GM18519 (cell line): ENCODE measurements at regions not wholly inside any gene's neighbourhood (a gene's known extent, or its start where the extent isn't known, plus 50 kb on each side); places are given as distances from the start of the nearest gene placed in this dataset.
"Not testable (repeated sequence)": the region's sequence is repeated elsewhere in the genome, so short reads cannot be mapped to it uniquely, and the experiment has no call there.

Source experiments
- ATAC-seq: cut with Tn5 transposase; IDR thresholded peaks from one replicate; pipeline ENCODE4 v1.9.1; 2021; ENCODE audit warnings: mild to moderate bottlenecking, moderate library complexity; ENCODE audit not compliant: unreplicated experiment, low FRiP score

- ATAC-seq = no peak
Observed at GRCh38 chr7:16098585-16099179, 322.7 kb downstream of the CRPPA start.

- no peak for ATAC-seq
Observed at GRCh38 chr7:16098058-16098457, 323.3 kb downstream of the CRPPA start.

GRCh38 chr7:16095171-16095950, 326.0 kb downstream of the CRPPA start:
- no peak for ATAC-seq

GRCh38 chr7:16094651-16095050, 326.7 kb downstream of the CRPPA start:
- no peak for ATAC-seq

GRCh38 chr7:16092711-16093110, 328.6 kb downstream of the CRPPA start:
- ATAC-seq = no peak

GRCh38 chr7:16091701-16092310, 329.5 kb downstream of the CRPPA start:
- ATAC-seq = no peak

- ATAC-seq = no peak
Observed at GRCh38 chr7:16089801-16090200, 331.5 kb downstream of the CRPPA start.

GRCh38 chr7:16089191-16089590, 332.1 kb downstream of the CRPPA start:
- ATAC-seq = no peak

GRCh38 chr7:16086743-16087142, 334.6 kb downstream of the CRPPA start:
- ATAC-seq = no peak

- not testable (repeated sequence) for ATAC-seq
Observed at GRCh38 chr7:16085780-16086179, 335.6 kb downstream of the CRPPA start.

- ATAC-seq = no peak
Observed at GRCh38 chr7:16084875-16085274, 336.5 kb downstream of the CRPPA start.

- no peak for ATAC-seq
Observed at GRCh38 chr7:16084370-16084769, 337.0 kb downstream of the CRPPA start.

GRCh38 chr7:16083931-16084330, 337.4 kb downstream of the CRPPA start:
- no peak for ATAC-seq

GRCh38 chr7:16080131-16080530, 341.2 kb downstream of the CRPPA start:
- ATAC-seq = no peak

GRCh38 chr7:16079723-16080122, 341.6 kb downstream of the CRPPA start:
- ATAC-seq = no peak

GRCh38 chr7:16078076-16078952, 343.0 kb downstream of the CRPPA start:
- peak; percentile 54 for ATAC-seq

GRCh38 chr7:16071246-16071857, 350.0 kb downstream of the CRPPA start:
- ATAC-seq = peak; percentile 87

GRCh38 chr7:16070806-16071205, 350.5 kb downstream of the CRPPA start:
- ATAC-seq = no peak

GRCh38 chr7:16069998-16070397, 351.3 kb downstream of the CRPPA start:
- ATAC-seq = no peak

GRCh38 chr7:16068183-16068582, 353.2 kb downstream of the CRPPA start:
- ATAC-seq = no peak
